GM12873 (cell line): ENCODE measurements at regions not wholly inside any gene's neighbourhood (a gene's known extent, or its start where the extent isn't known, plus 50 kb on each side); places are given as distances from the start of the nearest gene placed in this dataset.

Source experiments
- CTCF ChIP-seq: IDR thresholded peaks from 2 replicates; pipeline ENCODE4 v1.5.1; 2012; ENCODE audit warnings: low read depth, mild to moderate bottlenecking, moderate library complexity, low read length, control low read depth; ENCODE audit not compliant: insufficient read depth; ENCODE audit errors: missing control alignments

GRCh38 chr13:71055047-71055446 lies 812.0 kb downstream of the DACH1 start:
- no peak for TF ChIP-seq CTCF

DNA sequence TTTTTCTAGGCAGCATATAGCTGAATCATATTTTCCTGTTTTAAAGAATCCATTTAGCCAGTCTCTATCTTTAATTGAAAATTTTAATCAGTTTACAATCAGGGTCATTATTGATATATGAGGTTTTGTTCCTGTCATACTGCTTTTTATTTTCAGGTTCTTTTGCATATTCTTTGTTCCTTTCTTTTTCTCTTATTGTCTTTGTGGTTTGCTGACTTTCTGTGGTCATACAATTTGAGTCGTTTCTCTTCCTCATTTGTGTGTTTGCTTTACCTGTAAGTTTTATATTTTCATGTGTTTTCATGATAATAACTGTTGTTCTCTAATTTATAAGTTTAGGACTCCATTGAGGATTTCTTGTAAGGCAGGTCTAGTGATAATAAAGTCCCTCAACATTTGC lies 812.6 kb downstream of the DACH1 start:
- no peak for TF ChIP-seq CTCF

DNA sequence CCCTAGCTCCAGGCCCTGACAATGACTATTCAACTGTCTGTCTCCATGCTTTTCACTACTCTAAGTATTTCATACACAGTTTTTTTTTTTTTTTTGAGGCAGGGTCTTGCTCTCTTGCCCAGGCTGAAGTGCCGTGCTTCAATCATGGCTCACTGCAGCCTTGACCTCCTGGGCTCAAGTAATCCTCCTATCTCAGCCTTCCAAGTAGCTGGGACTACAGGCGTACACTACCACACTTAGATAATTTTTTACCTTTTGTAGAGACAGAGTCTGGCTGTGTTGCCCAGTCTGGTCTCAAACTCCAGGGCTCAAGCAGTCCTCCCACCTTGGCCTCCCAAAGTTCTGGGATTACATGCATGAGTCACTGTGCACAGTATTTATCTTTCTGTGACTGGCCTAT lies 815.4 kb downstream of the DACH1 start:
- TF ChIP-seq CTCF, result no peak

DNA sequence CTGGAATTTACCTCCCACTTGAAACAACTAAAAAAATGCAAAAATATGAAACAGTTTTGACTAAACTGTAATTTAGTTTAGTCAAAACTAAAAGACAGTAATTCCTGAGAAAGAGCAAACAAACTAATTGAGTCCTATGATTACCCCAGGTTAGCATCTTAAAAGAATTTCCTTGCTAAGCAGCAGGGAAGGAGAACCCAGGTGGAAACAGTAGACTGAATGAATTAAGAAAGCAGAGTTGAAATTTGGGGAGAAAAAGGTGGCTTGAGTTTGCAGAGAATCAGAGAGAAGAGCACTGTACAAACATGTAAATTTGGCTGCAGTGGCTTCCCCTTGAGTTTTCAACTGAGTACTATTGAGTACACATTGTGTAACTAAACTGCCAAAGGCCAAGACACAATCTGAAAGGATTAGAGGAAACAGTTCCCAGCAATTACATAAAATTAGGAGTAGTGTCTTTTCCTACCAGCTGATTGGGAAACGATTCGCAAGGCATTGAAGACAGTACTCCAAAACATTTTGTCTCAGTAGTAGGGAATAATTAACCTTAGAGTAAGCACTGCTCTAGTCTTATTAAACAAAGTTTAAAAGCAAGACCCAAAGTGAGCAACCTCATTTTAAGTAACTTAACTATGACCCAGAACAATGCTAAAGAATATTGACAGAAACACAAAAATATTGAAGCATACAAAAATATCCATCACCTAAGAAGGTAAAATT lies 820.5 kb downstream of the DACH1 start:
- no peak for TF ChIP-seq CTCF

DNA sequence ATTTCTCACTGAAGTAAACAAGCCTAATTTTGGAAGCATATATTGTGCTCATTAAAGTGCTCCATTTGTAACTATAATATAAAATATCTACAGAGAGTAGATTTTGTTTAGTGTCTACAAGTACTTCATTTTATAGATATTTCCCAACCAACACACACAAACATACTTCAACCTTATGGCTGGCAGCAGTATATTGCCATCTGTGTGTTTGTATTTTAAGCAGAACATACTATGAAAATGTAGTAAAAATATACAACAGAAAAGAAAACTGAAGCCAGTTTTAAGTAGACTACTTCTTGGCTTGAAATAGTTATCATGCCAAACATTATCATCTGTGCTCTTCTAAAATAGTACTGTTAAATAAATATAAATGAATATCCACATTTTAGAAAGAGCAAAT lies 821.9 kb downstream of the DACH1 start:
- no peak for TF ChIP-seq CTCF

DNA sequence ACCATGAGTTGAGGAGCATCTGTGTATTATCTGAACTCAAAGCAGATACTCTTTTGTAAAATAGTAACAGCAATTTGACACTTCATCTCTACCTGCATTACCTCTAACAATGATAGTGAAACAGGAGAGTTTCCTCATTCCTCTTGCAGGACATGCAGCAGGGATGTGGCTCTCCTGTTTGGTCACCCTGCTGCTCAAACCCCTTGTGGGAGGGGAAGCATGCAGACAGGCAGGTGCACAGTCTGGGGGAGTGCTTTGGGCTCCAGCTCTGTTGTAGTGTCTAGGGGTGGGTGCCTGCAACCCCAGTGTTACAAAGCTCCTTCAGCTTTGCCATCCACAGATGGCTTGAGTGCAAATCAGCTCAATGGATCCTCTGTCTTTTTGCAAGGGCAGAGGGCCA lies 827.6 kb downstream of the DACH1 start:
- no peak for TF ChIP-seq CTCF

GRCh38 chr13:71034018-71034417 lies 833.0 kb downstream of the DACH1 start:
- TF ChIP-seq CTCF, result no peak
